Activated naive CD8-positive, alpha-beta T cell treated with anti-CD3 and anti-CD28 coated beads for 36 hours (primary cell): ENCODE measurements at regions not wholly inside any gene's neighbourhood (a gene's known extent, or its start where the extent isn't known, plus 50 kb on each side); places are given as distances from the start of the nearest gene placed in this dataset.

ENCODE experiments used
- DNase-seq: peaks from one replicate; pipeline ENCODE4 v3.0.0; 2021
- H3K27ac Mint-ChIP-seq: one replicate; pipeline ENCODE4 v1.8.0; 2022; ENCODE audit warnings: mild to moderate bottlenecking, moderate library complexity, mixed read lengths
- H3K27me3 Mint-ChIP-seq: one replicate; pipeline ENCODE4 v1.8.0; 2022; ENCODE audit warnings: mild to moderate bottlenecking, mixed read lengths
- H3K36me3 Mint-ChIP-seq: one replicate; pipeline ENCODE4 v1.8.0; 2021; ENCODE audit warnings: mild to moderate bottlenecking, mixed read lengths
- H3K4me1 Mint-ChIP-seq: one replicate; pipeline ENCODE4 v1.8.0; 2021; ENCODE audit warnings: mixed read lengths
- H3K4me3 Mint-ChIP-seq: one replicate; pipeline ENCODE4 v1.8.0; 2022; ENCODE audit warnings: mild to moderate bottlenecking, moderate library complexity, mixed read lengths
- H3K9me3 Mint-ChIP-seq: one replicate; pipeline ENCODE4 v1.8.0; 2022; ENCODE audit warnings: mixed read lengths

DNA sequence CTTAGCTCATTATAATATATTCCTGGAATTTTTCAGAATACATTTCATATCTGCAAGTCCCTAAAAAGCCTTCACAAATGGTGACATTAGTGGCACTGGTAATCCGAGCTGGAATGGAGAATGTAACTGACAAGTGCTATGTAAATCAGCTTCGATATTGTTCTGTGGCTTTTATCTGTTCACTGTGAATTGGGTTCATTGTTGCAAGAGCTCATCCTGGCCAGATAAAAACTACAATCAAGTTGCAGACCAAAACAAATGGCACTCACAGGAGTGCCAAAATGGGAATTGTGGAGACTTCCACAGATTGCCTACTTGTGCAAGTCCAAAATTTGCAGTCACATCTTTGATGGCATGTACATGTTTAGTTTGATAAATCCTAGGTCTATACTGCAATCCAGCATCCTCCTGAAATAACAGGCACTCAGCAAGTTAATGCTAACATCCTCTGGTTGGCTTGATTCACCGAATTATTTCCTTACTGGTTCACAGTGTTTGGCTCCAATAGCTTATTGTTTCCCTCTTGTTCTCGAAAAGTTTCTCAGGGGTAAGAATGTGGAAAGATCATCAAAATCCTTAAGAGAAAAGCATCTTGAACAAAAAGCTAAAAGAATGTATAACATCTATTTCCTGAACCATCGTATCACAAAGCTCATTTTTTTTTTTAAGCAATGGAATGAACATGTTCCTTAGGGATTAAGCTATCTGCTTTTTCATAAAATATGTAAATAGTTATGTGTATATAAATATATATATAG, 904.9 kb downstream of the CENPC start:
- Mint-ChIP-seq H3K4me1 (no peaks in the 10 kb centered on the region), H3K9me3 (no peaks in the 10 kb centered on the region), H3K27me3 (no peaks in the 10 kb centered on the region), H3K27ac (no peak overlapping the region), H3K36me3 (no peaks in the 10 kb centered on the region), H3K4me3 (no peak overlapping the region)
- no peak for DNase-seq

GRCh38 chr4:66639361-66639760, 905.9 kb downstream of the CENPC start:
- no peak for DNase-seq
- Mint-ChIP-seq H3K36me3 (no peaks in the 10 kb centered on the region), H3K27ac (no peak overlapping the region), H3K4me3 (no peak overlapping the region), H3K9me3 (no peaks in the 10 kb centered on the region), H3K27me3 (no peaks in the 10 kb centered on the region), H3K4me1 (no peaks in the 10 kb centered on the region)

- Mint-ChIP-seq H3K4me1 (no peaks in the 10 kb centered on the region), H3K27ac (no peak overlapping the region), H3K36me3 (no peaks in the 10 kb centered on the region), H3K9me3 (peaks cover 5% of the 10 kb centered on the region), H3K27me3 (no peaks in the 10 kb centered on the region), H3K4me3 (no peak overlapping the region)
- no peak for DNase-seq
Measured at GRCh38 chr4:66636349-66636748, 909.0 kb downstream of the CENPC start.

- no peak overlapping the region for H3K27ac Mint-ChIP-seq
- peaks cover 5% of the 10 kb centered on the region for H3K9me3 Mint-ChIP-seq
- H3K36me3 Mint-ChIP-seq, result no peaks in the 10 kb centered on the region
- H3K4me3 Mint-ChIP-seq, result no peak overlapping the region
- DNase-seq, result no peak
- no peaks in the 10 kb centered on the region for H3K4me1 Mint-ChIP-seq
- H3K27me3 Mint-ChIP-seq, result no peaks in the 10 kb centered on the region
Measured at GRCh38 chr4:66633477-66633876, 911.8 kb downstream of the CENPC start.

DNA sequence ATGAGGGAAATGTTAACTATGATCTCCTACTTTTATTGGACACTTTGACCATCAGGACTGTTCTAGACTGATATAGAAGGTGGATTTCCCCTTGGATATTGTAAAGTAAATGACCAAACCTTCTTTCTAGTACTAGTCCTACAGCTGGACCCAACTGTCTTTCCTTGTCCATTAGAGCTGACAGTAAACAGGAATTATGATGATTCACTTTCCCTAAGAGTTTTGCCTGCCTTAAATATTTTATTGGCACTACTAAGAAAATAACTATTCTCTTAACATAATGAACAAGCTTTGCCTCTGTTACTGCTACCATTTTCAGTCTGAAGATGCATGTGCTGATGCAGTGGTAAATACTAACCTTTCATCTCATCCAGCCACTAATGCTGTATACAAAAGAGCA, 915.4 kb downstream of the CENPC start:
- H3K4me3 Mint-ChIP-seq, result no peak overlapping the region
- H3K36me3 Mint-ChIP-seq, result no peaks in the 10 kb centered on the region
- no peak for DNase-seq
- peaks cover 7% of the 10 kb centered on the region for H3K9me3 Mint-ChIP-seq
- H3K27me3 Mint-ChIP-seq, result no peaks in the 10 kb centered on the region
- no peak overlapping the region for H3K27ac Mint-ChIP-seq
- no peaks in the 10 kb centered on the region for H3K4me1 Mint-ChIP-seq

DNA sequence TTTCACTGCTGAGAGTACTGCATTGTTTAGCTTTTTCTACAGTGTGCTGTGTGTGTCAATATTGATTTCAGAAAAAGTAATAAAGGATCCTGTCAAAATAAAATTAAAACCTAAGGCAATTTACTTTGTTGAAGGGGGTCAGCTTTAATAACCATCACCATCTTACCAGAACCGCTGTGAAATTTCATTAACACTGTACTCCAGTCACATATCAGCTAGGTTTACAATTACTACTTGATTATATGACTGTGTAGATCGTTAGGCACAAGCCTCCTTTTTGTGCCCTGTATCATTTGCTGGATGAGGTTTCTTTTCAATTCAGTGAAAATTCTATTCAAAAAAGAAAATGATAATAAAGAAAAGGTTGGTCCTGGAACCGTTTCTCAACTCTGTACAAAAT, 917.2 kb downstream of the CENPC start:
- Mint-ChIP-seq H3K27ac (no peak overlapping the region), H3K9me3 (peaks cover 7% of the 10 kb centered on the region), H3K27me3 (no peaks in the 10 kb centered on the region), H3K4me1 (no peaks in the 10 kb centered on the region), H3K4me3 (no peak overlapping the region), H3K36me3 (no peaks in the 10 kb centered on the region)
- no peak for DNase-seq

DNA sequence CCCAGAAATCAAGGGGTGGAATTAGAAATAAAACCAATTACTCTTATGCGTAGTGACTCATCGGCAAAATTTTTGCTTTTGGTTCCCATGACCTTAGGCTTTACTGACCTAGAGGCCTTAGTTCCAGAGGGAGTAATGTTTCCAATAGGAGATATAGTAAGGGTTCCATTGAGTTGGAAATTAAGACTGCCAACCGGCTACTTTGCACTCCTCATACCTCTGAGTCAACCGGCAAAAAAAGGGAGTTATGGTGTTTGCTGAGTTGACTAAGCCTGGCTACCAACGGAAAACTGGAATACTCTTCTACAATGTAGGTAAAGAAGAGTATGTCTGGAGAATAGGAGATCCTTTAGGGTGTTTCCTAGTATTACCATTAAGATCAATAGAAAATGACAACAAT, 919.8 kb downstream of the CENPC start:
- Mint-ChIP-seq H3K9me3 (peaks cover 2% of the 10 kb centered on the region), H3K4me1 (no peaks in the 10 kb centered on the region), H3K36me3 (no peaks in the 10 kb centered on the region), H3K27me3 (no peaks in the 10 kb centered on the region), H3K27ac (no peak overlapping the region), H3K4me3 (no peak overlapping the region)
- DNase-seq, result no peak

DNA sequence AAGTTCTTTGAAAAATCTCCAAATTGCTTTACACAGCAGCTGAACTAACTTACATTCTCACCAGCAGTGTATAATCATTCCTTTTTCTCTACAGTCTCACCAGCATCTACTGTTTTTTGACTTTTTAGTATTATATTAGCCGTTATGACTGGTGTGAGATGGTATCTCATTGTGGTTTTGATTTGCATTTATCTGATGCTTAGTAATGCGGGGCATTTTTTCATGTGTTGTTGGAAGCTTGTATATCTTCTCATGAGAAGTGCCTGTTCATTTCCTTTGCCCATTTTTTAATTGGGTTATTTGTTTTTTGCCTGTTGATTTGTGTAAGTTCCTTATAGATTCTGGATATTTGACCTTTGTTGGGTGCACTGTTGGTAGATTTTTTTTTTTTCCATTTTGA, 931.7 kb downstream of the CENPC start:
- H3K27ac Mint-ChIP-seq, result no peak overlapping the region
- no peaks in the 10 kb centered on the region for H3K27me3 Mint-ChIP-seq
- no peaks in the 10 kb centered on the region for H3K4me1 Mint-ChIP-seq
- H3K36me3 Mint-ChIP-seq, result no peaks in the 10 kb centered on the region
- DNase-seq, result no peak
- H3K4me3 Mint-ChIP-seq, result no peak overlapping the region
- peaks cover 22% of the 10 kb centered on the region for H3K9me3 Mint-ChIP-seq

GRCh38 chr4:66609014-66609413, 936.3 kb downstream of the CENPC start:
- Mint-ChIP-seq H3K4me3 (no peak overlapping the region), H3K27ac (no peak overlapping the region), H3K36me3 (no peaks in the 10 kb centered on the region), H3K9me3 (peaks cover 4% of the 10 kb centered on the region), H3K27me3 (no peaks in the 10 kb centered on the region), H3K4me1 (no peaks in the 10 kb centered on the region)
- DNase-seq, result no peak

DNA sequence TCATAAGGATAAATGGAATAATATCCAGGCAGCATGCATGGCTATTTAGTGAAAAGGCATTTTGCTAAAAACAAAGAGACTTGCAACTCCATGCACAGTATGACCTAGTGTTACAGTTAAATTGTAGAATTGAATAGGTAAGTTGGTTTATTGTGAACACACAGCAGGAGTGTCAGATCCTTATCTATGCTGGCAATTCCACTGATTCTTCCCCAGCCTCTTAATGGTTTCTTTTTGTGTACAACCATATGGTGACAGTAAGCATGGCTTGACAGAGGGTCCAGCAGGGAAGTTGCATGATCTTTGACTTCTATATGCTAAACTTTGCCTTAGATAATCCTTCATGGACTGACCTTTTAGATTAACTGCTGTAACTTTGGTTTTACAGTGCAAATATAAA, 936.6 kb upstream of the EPHA5 start:
- Mint-ChIP-seq H3K4me3 (no peak overlapping the region), H3K36me3 (no peaks in the 10 kb centered on the region), H3K9me3 (peaks cover 2% of the 10 kb centered on the region), H3K27me3 (no peaks in the 10 kb centered on the region), H3K4me1 (no peaks in the 10 kb centered on the region), H3K27ac (no peak overlapping the region)
- DNase-seq, result no peak

DNA sequence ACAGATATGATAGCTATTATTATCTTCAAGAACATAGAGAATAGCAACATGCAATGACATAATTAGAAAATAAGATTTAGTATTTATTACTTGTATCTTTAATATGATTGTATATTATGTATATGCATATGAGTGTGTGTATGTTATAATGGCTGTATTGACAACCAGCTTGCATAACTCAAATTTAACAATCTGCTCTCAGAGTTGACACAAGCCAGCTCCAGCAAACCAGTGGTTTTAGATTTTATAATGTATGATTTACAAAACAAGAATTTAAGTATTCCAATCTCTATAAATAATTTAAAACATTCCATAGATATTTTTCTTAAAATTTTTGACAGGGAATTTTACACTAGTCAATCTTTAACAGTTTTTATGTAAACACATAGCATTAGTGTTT, 935.9 kb upstream of the EPHA5 start:
- Mint-ChIP-seq H3K27ac (no peak overlapping the region), H3K9me3 (peaks cover 2% of the 10 kb centered on the region), H3K4me1 (no peaks in the 10 kb centered on the region), H3K36me3 (no peaks in the 10 kb centered on the region), H3K4me3 (no peak overlapping the region), H3K27me3 (no peaks in the 10 kb centered on the region)
- DNase-seq, result no peak

GRCh38 chr4:66604192-66604591, 933.9 kb upstream of the EPHA5 start:
- Mint-ChIP-seq H3K27me3 (no peaks in the 10 kb centered on the region), H3K36me3 (no peaks in the 10 kb centered on the region), H3K4me3 (no peak overlapping the region), H3K9me3 (peaks cover 3% of the 10 kb centered on the region), H3K4me1 (no peaks in the 10 kb centered on the region), H3K27ac (no peak overlapping the region)
- DNase-seq, result no peak

DNA sequence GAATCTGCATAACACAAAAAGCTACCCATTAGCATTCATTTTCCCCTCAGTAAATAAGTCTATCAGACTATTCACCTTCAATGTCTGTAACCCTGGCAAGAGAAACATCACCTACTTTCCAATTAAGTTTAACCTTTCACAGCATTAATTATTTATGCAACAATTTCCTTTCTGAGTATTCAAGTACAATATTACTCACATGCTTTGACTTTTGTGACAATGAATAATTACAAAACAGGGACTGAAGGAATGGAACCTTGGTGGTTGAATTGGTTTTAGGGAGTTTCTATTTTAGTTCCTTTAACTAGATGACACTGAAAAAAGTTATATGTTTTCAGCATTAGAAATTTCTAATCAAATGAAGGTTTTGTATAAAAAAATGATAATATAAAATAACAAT, 932.3 kb upstream of the EPHA5 start:
- H3K27me3 Mint-ChIP-seq, result no peaks in the 10 kb centered on the region
- DNase-seq, result no peak
- H3K9me3 Mint-ChIP-seq, result peaks cover 6% of the 10 kb centered on the region
- no peak overlapping the region for H3K27ac Mint-ChIP-seq
- no peaks in the 10 kb centered on the region for H3K36me3 Mint-ChIP-seq
- H3K4me3 Mint-ChIP-seq, result no peak overlapping the region
- H3K4me1 Mint-ChIP-seq, result no peaks in the 10 kb centered on the region

DNA sequence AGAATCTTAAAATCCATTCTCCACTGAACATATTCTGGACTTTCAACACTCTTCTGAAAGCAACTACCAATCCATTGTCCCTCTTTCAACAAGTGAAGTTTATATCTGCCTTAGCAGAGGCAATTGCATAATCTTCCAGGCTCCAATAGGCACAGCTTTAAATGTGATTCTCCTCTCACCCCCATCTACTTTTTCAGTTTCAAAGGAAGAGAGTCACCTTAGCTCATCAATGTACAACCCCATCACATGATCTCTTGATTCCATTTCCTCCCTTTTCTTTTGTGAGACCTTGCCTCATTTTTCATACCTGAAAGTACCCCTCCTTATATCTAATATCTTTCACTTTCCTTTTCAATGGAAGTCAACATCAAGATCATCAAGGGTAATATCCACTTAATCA, 921.7 kb upstream of the EPHA5 start:
- H3K36me3 Mint-ChIP-seq, result no peaks in the 10 kb centered on the region
- no peak overlapping the region for H3K27ac Mint-ChIP-seq
- H3K9me3 Mint-ChIP-seq, result peaks cover 3% of the 10 kb centered on the region
- H3K4me1 Mint-ChIP-seq, result no peaks in the 10 kb centered on the region
- H3K27me3 Mint-ChIP-seq, result no peaks in the 10 kb centered on the region
- no peak for DNase-seq
- no peak overlapping the region for H3K4me3 Mint-ChIP-seq

GRCh38 chr4:66590488-66591215, 920.4 kb upstream of the EPHA5 start:
- Mint-ChIP-seq H3K36me3 (no peaks in the 10 kb centered on the region), H3K27ac (no peak overlapping the region), H3K27me3 (no peaks in the 10 kb centered on the region), H3K4me1 (no peaks in the 10 kb centered on the region), H3K9me3 (peaks cover 3% of the 10 kb centered on the region), H3K4me3 (no peak overlapping the region)
- DNase-seq, result no peak

- Mint-ChIP-seq H3K27me3 (no peaks in the 10 kb centered on the region), H3K27ac (no peak overlapping the region), H3K4me1 (no peaks in the 10 kb centered on the region), H3K4me3 (no peak overlapping the region), H3K36me3 (no peaks in the 10 kb centered on the region), H3K9me3 (peaks cover 3% of the 10 kb centered on the region)
- DNase-seq, result no peak
Measured at GRCh38 chr4:66589183-66589582, 918.9 kb upstream of the EPHA5 start.
